Body of pancreas (tissue), 4 donors: ENCODE measurements at regions not wholly inside any gene's neighbourhood (a gene's known extent, or its start where the extent isn't known, plus 50 kb on each side); places are given as distances from the start of the nearest gene placed in this dataset.

Source experiments
- CTCF ChIP-seq, 7 experiments: fragments of 450-650 bp in 4 of 7; fragments of 200-600 bp in 3 of 7; sonication (generic) in 3 of 7; IDR thresholded peaks; one replicate each; pipeline ENCODE4 v1.5.1; 2016 to 2019; ENCODE audit warnings: antibody characterized with exemption in 7 of 7
- POLR2A ChIP-seq, 3 donors: fragments of 450-650 bp; IDR thresholded peaks; one replicate each; pipeline ENCODE4 v1.6.1; 2016; ENCODE audit warnings: antibody characterized with exemption in 3 of 3, mild to moderate bottlenecking in 2 of 3

GRCh38 chr11:80307676-80308075 lies 866.8 kb upstream of the TENM4 start:
- no peak for TF ChIP-seq CTCF (IDR thresholded peaks at IDR 0.05)
- TF ChIP-seq POLR2A (IDR thresholded peaks at IDR 0.05): no peak
